ENCODE measurements at regions not wholly inside any gene's neighbourhood (a gene's known extent, or its start where the extent isn't known, plus 50 kb on each side); places are given as distances from the start of the nearest gene placed in this dataset.

GRCh38 chr16:79283578-79283977 lies 317.0 kb downstream of the MAF start:
- TF ChIP-seq SUZ12 (IDR thresholded peaks at IDR 0.05) (no peak), LEF1 (IDR thresholded peaks at IDR 0.05; ENCODE audit: borderline replicate concordance) (no peak), BHLHE40 (IDR thresholded peaks at IDR 0.05; ENCODE audit: borderline replicate concordance) (no peak), SP1 (IDR thresholded peaks at IDR 0.05) (no peak), L3MBTL2 (conservative IDR thresholded peaks at IDR 0.05) (no peak), ELF4 (IDR thresholded peaks at IDR 0.05) (no peak), ARNT (IDR thresholded peaks at IDR 0.05) (no peak), FOXM1 (IDR thresholded peaks at IDR 0.05; ENCODE audit: borderline replicate concordance) (no peak), FOXA1 (IDR thresholded peaks at IDR 0.05) (no peak), FOXK2 (IDR thresholded peaks at IDR 0.05) (no peak), TARDBP (IDR thresholded peaks at IDR 0.05) (no peak), CTBP1 (IDR thresholded peaks at IDR 0.05; ENCODE audit: borderline replicate concordance) (no peak), HDGF (IDR thresholded peaks at IDR 0.05; ENCODE audit: borderline replicate concordance) (no peak)
- TF ChIP-seq, protein P1, sequence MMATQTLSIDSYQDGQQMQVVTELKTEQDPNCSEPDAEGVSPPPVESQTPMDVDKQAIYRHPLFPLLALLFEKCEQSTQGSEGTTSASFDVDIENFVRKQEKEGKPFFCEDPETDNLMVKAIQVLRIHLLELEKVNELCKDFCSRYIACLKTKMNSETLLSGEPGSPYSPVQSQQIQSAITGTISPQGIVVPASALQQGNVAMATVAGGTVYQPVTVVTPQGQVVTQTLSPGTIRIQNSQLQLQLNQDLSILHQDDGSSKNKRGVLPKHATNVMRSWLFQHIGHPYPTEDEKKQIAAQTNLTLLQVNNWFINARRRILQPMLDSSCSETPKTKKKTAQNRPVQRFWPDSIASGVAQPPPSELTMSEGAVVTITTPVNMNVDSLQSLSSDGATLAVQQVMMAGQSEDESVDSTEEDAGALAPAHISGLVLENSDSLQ (IDR thresholded peaks at IDR 0.05), result no peak

All from HEK293T (cell line).